ENCODE measurements at regions not wholly inside any gene's neighbourhood (a gene's known extent, or its start where the extent isn't known, plus 50 kb on each side); places are given as distances from the start of the nearest gene placed in this dataset.

DNA sequence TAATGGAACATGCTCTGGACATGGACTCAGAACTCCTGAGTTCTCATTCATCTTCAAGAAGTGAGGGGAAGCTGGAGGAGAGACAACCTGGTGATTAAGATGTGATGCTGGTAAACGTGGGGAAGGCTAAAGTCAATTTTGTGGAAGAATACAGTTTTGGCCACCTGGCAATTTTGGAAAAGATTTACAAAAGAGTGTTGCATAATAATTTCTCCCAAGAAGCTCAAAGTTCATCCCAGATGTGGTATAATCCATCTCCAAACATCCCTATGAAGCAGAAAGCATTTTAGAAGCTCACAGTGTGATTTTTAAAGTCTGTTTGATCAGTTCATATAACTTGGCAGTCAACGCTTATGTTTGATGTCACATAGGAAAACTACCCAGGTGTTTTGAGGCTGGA, 208.7 kb downstream of the LMX1A start:
- DNase-seq = no peak

DNA sequence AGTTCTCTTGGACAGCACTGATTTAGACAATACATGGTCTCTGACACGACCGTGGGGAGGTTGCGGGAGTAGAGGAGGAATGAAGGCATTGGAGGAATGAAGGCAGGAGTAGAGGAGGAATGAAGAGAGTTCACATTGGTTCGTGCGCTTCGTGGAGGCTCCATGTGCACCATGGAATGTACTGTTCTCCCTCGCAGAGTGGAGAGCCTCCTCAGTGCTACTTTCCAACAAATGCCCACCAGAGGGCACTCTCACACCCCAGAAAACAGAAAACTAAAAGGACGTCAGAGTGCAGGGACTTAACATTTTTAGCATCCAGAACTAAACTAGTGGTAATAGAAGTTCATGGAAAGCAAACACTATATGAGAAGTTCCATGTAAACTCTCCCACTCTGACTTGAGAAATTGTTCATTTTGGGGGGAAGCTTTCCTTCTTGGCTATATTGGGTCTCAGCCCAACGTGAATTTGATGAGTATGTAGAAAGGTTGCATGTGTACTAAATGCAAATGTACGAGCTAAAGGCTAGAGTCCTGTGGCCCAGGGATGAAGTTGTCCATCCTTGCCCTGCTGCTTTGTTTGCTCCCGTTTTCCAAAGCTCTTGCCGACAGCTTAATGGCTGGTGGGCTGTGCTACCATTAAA, 211.6 kb downstream of the LMX1A start:
- peak; percentile 85 for DNase-seq

DNA sequence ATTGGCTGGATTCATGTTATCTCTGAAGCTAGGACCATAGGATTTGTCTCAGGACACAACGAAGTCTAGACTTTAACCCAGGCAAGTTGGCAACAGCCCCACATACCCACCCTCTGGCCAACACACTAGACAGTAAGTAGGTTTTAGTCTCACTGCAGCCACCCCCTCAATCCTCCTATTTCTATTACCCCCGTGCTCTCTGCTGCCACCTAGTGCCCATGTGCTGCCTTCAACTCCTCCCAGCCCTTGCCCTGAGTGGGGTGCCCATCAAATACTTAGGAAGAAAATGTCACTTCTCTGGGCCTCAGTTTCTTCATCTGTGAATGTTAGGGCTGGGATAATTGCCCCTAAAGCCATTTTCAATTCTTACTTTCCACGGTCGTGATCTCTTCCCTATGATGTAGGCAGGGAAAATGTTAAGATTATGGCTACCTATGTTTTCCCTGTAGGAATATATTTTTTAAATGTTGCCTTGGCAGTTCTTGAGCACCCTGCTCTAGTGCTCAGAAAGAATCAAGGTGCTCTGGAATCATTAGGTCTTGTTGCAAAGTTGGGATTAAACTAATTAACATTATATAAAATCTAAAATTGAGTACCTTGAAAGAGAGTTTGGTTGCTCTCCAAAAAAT, 213.0 kb downstream of the LMX1A start:
- DNase-seq = peak; percentile 62

DNA sequence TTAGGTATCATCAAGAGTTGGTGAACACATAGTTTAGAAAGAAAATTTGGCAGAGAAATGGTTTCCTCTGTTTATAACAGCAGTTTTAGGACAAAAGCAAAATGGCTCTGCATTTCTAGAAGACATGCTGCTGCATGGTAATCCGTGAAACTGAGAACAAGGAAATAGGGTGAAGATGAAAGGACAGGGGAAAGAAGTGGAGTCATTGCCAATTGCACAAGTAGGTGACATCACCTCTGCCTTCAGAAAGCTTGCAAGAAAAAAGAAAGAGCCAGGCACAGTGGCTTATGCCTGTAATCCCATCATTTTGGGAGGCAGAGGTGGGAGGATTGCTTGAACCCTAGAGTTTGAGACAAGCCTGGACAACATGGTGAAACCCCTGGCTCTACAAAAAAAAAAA, 217.6 kb downstream of the LMX1A start:
- no peak for DNase-seq

DNA sequence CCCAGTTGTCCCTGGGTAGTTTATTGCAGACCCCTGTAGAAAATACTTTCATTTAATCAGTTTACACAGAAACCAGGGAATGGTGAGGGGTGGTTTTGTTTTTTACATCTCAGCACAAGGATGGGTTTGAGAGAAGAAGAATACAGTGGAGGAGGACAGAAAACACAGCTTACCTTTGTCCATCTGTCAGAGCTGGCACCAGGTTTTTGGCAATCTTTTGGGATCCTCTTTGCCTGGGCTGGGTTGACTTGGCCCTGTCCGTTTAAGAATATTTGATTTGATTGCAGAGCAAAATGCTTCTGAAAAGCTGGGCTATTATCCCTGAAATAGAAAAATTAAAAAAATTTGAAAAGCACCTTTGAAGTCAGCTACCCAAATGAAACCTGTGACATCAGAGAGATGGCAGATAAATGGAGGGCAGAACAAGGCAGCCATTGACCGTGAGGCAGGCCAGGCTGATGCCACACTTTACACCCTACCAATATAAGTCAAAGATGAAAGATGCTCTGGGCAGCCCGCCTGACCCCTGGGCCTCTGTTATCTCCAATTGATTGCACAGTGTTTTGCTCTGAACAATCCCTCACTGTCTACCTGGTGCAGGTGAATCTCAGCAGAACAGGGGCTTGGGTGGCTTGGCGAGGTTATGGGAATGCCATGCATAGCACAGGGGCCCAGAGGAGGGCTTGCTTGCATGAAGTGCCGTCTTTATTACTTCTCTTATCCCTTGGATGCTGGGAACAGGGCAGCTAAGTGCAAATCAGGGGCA, 218.8 kb downstream of the LMX1A start:
- DNase-seq = no peak

DNA sequence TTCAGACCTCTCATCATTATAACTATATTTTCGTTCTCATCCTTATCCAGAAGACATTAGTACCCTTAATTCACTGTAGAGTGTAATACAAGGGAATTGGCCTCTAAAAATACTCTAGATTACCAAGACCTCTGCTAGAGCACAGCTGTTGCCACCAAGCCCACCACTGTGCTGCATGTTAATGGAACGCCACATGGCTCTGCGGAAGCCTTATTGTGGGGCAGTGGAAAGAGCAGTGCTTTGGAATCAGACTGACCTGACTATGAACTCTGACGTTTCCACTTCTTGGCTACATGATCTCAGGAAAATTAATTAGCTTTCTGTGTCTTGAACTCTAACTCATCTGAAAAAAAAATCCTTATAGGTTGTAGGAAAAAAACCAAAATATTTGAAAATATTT, 222.1 kb downstream of the LMX1A start:
- DNase-seq = no peak

DNA sequence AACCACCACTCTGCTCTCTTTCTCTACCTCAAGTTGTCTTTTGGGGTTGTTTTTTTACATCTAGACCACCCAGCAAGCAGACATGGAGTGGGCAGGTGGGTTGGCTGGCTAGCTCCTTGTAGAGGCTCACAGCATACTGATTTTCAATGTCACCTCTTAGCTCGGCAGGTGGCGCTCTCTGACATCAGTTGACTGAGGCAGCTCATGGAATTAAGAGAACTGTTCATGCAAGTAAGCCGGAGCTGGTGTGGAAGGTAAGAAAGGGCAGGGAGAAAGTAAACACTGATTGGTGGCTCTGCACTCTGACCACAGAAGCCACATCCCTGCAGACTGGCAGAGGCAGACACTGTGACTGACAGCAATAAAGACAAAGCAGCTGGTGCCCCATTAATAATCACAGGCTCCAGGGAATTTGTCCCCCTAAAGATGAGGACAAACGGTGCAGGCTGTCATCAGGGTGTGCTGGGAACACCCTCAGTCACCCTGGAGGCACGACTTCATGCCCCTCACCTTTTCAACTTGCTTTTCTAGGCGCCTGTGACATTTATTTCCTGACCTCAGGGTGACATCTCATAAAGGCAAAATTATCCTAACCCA, 226.8 kb downstream of the LMX1A start:
- DNase-seq = peak; percentile 96

DNA sequence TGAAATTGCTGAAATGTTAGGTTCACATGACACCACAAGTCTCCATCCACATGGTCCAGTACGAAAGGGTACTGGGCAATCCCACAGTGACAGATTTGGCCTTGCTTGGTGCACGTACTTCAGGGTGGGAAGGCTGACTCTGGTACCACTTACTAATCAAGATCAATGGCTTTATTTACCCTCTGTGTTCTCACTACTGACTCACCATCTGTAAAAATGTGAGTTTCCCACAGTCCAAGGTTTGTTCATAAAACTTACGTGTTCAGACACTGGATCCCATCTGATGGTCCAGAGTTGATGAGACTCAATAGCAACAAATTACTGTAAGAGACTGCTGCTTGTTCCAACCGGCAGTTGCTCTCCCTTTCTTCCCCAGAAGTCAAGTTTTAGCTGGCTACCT, 231.7 kb downstream of the LMX1A start:
- DNase-seq = no peak

DNA sequence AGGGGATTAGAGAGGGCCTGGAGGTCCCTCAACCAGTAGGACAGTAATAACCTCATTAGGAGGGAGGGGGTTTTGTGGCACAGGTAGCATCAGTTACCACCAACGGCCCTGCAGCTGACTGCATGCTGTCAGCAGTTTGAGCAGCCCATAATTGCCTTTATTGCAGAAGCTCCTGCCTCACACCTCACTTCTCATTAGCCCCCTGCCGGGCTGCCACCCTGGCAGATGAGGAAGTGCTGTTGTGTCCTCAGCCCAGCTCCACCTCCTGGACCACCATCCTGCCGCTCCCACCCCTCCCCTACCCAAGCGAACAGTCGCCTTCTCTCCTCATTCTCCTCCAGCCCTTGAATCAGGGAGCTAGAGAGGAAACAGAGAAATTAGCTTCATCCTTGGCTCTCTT, 237.4 kb downstream of the LMX1A start:
- DNase-seq = peak; percentile 96

DNA sequence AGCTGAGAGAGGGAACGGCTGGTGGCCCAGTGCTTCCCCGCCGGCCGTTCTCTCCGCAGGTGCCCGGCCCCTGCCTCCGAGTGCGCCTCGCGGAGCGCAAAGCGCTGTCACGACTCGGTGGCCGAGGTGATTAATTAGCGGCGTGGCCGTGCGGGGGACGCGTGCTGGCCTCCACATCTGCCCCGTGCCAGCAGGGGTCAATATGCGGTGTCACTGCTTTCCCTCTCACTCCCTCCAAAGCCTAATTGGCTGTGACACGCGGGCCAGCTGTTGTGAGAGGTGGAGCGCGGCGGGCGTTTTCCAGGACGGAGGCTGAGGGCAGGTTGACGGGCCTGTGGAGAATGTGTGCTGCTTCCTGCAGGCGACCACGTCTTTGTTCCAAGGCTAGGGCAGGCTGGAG, 239.0 kb downstream of the LMX1A start:
- DNase-seq = no peak

DNA sequence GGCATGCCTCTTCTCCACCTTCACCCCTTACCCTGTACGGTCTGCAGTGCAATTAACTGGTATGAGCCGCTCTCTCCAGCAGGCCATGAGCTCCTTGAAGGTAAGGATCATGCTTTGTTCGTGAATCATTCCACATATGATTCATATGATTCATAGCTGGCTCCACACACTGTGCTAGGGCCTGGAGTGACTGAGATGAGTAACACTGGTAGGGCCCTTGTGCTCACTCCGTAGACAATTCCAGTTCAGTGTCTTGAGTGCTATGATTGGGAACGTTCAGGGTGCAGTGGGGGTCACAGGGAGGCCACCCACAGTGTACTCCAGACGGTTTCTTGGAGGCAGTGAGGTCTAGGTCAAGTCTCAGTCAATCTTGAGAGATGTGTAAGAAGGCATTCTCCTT, 239.8 kb downstream of the LMX1A start:
- no peak for DNase-seq

DNA sequence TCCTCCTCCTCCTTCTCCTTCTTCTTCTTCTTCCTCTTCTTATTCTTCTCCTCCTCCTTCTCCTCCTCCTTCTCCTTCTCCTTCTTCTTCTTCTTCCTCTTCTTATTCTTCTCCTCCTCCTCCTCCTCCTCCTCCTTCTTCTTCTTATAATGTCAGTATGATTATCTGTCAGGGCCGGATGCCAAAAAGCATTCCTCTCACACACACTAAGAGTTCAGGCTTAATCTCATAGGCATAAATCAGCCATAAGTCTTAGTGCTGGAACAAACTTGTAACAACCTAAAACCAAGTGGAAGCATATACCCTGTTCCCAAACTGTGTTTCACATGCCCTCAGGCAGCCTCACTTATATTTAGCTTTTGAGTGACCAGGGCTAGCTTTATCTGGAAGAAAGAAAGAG, 240.3 kb downstream of the LMX1A start:
- no peak for DNase-seq

DNA sequence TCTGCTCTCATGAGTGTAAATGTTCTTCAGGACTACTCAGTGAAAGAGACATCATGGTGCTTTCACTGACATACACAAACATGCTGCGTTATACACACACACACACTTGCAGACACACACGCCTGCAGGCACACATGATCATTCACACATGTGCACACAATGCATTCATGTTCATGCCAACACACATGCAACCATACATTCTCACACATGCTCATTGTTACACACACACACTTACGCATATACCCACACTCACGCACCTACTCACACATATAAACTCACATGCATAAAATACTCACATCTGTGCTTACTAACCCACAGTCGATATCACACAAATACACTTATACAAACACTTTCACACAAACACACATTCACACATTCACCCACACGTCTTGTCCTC, 241.6 kb downstream of the LMX1A start:
- no peak for DNase-seq

DNA sequence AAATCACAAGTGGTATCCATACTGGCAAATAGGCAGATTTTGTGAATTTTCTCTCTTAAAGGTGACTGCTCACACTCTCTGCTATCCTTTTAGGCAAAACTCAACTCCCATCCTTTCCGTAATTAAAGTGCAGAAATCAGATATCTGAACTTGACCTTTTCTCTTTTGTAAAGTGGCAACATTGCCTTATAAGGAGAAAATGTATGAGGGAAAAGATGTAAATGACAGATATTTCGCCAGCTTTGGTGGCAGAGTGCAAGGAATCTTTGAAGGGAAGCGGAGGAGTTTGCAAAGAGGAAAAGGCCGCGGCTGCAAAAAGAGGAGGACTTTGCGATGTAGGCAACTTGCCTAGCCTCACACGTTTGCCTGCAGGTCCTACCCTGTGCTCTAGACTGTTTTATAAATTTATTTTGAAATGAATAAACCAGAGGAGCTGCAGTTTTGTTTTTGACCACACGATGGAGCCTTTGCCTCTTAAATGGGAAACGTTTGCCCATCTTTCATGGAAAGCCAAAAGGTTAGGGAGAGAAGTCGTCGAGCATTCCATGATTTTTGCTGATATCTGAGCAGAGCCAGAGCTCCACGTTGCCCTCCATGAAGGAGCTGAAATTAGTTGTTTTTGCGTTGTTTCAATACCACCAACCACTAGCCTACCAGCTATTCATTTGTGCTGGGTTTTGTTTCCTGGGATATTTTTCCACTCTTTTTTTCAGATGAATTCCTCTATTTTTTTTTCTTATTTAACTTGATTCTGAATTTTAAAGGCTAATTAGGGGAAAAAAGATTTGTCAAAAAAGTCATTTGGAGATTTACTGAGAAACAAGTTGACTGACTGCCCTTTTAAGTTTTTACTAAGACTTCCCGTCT, 242.3 kb downstream of the LMX1A start:
- DNase-seq = peak; percentile 90

DNA sequence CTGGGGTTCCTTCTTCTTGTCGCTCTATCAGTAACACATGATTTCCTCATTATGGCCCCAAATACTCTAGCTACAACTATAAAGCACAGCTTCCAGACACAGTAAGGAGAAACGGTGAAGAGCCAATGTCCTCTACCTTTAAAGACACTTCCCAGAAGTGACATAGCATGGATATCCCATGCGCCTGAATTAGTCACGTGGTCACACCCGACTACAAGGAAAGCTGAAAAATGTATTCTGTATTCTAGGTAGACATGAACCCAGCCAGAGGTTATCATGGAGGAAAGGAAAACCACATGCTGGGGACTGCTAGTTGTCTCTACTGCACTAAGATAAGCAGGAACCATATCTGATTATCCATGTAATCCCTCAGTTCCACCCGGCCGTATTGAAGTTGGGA, 244.3 kb downstream of the LMX1A start:
- DNase-seq = no peak

DNA sequence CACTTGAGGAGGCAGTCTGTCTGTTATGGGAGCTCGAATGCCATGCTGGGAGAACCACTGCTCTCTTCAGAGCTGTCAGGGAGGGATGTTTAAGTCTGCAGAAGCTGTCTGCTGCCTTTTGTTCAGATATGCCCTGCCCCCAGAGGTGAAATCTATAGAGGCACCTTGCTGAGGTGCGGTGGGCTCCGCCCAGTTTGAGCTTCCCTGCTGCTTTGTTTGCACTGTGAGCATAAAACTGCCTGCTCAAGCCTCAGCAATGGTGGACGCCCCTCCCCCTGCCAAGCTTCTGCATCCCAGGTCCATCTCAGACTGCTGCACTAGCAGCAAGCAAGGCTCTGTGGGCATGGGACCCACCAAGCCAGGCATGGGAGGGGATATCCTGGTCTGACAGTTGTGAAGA, 247.5 kb downstream of the LMX1A start:
- peak; percentile 93 for DNase-seq

DNA sequence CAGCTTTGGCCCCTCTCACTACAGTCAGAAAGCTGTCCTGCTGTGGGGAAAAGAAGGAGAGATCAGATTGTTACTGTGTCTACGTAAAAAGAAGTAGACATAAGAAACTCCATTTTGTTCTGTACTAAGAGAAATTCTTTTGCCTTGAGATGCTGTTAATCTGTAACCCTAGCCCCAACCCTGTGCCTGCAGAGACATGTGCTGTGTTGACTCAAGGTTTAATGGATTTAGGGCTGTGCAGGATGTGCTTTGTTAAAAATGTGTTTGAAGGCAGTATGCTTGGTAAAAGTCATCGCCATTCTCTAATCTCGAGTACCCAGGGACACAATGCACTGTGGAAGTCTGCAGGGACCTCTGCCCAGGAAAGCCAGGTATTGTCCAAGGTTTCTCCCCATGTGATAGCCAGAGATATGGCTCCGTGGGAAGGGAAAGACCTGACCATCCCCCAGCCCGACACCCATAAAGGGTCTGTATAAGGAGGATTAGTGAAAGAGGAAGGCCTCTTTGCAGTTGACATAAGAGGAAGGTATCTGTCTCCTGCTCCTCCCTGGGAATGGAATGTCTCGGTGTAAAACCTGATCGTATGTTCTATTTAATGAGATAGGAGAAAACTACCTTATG, 263.9 kb downstream of the LMX1A start:
- peak; percentile 29 for DNase-seq

DNA sequence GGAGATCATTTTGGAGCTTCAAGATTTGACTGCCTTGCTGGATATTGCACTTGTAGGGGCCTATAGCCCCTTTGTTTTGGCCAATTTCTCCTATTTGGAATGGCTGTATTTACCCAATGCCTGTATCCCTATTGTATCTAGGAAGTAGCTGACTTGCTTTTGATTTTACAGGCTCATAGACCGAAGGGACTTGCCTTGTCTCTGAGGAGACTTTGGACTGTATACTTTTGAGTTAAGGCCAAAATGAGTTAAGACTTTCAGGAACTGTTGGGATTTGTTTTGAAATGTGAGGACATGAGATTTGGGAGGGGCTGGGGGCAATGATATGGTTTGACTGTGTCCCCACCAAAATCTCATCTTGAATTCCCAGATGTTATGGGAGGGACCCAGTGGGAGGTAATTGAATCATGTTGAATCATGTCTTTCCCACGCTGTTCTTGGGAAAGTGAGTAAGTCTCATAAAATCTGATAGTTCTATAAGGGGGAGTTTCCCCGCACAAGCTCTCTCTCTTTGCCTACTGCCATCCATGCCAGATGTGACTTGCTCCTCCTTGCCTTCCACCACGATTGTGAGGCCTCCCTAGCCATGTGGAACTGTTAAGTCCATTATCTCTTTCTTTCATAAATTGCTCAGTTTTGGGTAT, 276.1 kb downstream of the LMX1A start:
- no peak for DNase-seq

DNA sequence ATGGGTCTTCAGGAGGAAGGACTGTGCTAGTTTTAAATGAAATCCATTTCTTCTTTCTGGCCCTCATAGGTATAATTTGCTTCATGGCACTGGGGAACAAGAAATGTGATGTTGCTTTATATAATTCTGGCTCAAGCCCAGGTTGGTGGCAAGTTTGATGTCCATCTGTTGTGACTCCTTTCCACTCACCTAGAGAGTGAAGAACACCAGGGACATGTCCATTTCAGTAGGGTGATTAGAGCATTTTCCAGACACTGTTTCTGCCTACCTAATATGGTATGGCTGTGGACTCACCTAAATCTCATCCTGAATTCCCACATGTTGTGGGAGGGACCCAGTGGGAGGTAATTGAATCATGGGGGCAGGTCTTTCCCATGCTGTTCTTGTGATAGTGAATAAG, 278.1 kb downstream of the LMX1A start:
- DNase-seq = peak; percentile 39

DNA sequence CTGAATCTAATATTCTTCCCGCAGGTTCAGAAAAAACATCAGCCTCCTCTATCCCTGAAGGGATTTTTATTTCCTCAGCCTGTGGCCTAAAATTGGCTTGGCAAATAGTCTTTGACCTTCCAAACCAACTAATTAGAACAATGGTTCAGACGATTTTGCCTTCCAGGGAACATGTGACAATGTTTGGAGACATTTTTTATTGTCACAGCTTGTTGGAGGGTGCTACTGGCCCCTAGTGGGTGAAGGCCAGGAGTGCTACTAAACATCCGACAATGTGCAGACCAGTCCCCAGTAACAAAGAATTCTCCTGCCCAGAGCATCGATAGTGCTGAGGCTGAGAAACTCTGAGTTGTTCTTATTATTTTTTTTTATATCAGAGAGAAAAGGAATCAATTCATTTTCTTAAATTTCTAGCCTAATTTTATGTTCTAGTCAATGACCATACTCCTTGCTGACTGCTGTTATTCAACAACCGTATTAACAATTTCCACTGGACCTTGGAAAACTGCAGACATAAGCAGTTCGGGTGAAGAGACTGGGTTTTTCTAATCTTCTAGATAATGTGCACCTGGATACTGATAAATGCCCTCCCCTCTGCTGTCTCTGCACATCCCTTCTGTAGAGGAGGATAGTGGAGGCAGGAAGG, 280.7 kb downstream of the LMX1A start:
- DNase-seq = peak; percentile 82

Data from NCI-H69 (cell line).